Lower leg skin (tissue), 4 donors: ENCODE measurements at regions not wholly inside any gene's neighbourhood (a gene's known extent, or its start where the extent isn't known, plus 50 kb on each side); places are given as distances from the start of the nearest gene placed in this dataset.

Source experiments
- DNase-seq, 2 donors: peaks; one replicate each; pipeline ENCODE4 v3.0.0-alpha.2; 2019; ENCODE audit warnings: low spot score in 2 of 2
- H3K4me3 ChIP-seq: fragments of 200-600 bp; sonication (generic); 2 replicates; pipeline ENCODE4 v1.5.1; 2017; ENCODE audit warnings: mild to moderate bottlenecking, low read depth; ENCODE audit not compliant: poor library complexity, severe bottlenecking
- POLR2A ChIP-seq, 2 donors: fragments of 450-650 bp; IDR thresholded peaks; one replicate each; pipeline ENCODE4 v1.6.1; 2016 to 2017; ENCODE audit warnings: antibody characterized with exemption in 2 of 2, mild to moderate bottlenecking in 1 of 2, moderate library complexity in 1 of 2
- WGBS, 2 donors: methylation state at CpG; one replicate each; pipeline ENCODE4 v1.1.5; 2018; 5-methylcytosine and 5-hydroxymethylcytosine counted together
- intact Hi-C: fragments of 100-400 bp; cut with DNase I; formaldehyde crosslinking; loops from one replicate; pipeline ENCODE4 v1.15.0; 2023; ENCODE audit warnings: low total_unique reads
- TF ChIP-seq, protein P1 (sequence below), 3 donors: fragments of 450-650 bp; IDR thresholded peaks; one replicate each; pipeline ENCODE4 v1.5.1; 2016; ENCODE audit warnings: antibody characterized with exemption in 3 of 3, mild to moderate bottlenecking in 3 of 3, moderate library complexity in 2 of 3

DNA sequence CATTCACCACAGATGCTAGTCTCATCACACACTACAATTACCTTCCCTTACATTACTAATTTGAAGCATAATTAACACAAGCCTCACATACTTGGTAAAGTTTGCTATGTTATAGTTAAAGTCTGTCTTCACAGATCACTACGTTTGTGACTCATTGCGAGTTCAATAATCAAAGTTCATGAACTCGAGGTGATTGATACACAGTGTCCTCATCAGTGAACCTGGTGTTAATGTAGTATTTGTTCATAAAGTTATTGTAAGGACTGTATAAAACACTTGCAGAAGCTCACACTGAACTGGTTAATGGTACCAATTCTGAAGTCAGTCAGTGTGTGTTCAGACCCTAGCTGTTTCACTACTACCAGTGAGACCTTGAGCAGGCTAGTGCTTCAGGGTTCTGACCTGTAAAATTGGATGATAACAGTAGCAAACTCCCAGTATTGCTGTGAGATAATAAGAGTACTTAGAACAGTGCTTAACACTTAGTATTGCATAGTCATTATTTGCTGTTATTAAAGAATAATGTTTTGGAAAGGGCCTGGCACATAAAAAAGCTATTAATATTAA lies 313.3 kb downstream of the LIG4 start:
- no peak for TF ChIP-seq POLR2A (IDR thresholded peaks at IDR 0.05)
- TF ChIP-seq, protein P1, sequence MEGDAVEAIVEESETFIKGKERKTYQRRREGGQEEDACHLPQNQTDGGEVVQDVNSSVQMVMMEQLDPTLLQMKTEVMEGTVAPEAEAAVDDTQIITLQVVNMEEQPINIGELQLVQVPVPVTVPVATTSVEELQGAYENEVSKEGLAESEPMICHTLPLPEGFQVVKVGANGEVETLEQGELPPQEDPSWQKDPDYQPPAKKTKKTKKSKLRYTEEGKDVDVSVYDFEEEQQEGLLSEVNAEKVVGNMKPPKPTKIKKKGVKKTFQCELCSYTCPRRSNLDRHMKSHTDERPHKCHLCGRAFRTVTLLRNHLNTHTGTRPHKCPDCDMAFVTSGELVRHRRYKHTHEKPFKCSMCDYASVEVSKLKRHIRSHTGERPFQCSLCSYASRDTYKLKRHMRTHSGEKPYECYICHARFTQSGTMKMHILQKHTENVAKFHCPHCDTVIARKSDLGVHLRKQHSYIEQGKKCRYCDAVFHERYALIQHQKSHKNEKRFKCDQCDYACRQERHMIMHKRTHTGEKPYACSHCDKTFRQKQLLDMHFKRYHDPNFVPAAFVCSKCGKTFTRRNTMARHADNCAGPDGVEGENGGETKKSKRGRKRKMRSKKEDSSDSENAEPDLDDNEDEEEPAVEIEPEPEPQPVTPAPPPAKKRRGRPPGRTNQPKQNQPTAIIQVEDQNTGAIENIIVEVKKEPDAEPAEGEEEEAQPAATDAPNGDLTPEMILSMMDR (IDR thresholded peaks at IDR 0.05) = no peak
- DNase-seq = no peak
- no peak overlapping the region for H3K4me3 ChIP-seq
- 81 to 83% methylated on average over 3 of the region's 3 CpGs for WGBS, 2 donors
- intact Hi-C loops = no loop called here

DNA sequence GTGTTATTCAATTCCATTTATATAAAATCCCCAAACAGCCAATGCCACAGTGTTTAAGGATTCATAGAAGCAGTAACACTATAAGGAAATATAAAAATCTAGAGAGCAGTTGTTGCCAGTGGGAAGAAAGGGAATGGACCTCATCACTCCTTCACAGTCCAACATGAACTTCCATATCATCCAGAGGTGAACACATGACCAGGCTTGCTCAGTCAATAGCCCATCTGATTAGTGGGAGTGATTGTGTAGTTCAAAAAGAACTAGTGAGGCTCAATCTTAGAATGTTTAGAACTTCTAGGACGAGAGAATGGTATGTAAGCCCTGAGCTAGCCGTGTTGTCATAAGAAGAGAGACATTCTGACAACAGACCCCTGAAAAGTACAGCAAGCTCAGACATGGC lies 314.1 kb downstream of the LIG4 start:
- 58 to 59% methylated on average over 2 of the region's 2 CpGs for WGBS, 2 donors
- intact Hi-C loops = no loop called here
- no peak for DNase-seq
- TF ChIP-seq, protein P1 (IDR thresholded peaks at IDR 0.05) = no peak
- no peak for TF ChIP-seq POLR2A (IDR thresholded peaks at IDR 0.05)
- H3K4me3 ChIP-seq = no peak overlapping the region

DNA sequence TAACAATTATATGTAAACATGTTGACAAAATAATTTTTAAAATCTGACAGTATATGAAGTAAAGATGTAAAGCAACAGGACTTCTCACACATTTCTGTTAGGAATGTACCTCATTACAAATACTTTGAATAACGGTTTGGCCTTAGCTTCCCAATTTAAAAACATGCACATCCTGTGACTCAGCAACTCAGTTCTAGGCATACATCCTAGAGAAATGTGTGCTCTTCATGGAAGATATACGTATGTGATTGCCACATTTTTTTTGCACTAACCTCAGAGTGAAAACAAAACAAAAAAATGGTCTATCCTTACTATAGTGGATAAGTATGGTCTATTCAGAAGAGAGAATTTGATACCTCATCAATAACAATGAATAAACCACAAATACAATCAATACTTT lies 314.6 kb downstream of the LIG4 start:
- DNase-seq = no peak
- no peak for TF ChIP-seq POLR2A (IDR thresholded peaks at IDR 0.05)
- TF ChIP-seq, protein P1 (IDR thresholded peaks at IDR 0.05) = no peak
- intact Hi-C loops = no loop called here
- 59 to 69% methylated on average over 2 of the region's 2 CpGs for WGBS, 2 donors
- no peak overlapping the region for H3K4me3 ChIP-seq

DNA sequence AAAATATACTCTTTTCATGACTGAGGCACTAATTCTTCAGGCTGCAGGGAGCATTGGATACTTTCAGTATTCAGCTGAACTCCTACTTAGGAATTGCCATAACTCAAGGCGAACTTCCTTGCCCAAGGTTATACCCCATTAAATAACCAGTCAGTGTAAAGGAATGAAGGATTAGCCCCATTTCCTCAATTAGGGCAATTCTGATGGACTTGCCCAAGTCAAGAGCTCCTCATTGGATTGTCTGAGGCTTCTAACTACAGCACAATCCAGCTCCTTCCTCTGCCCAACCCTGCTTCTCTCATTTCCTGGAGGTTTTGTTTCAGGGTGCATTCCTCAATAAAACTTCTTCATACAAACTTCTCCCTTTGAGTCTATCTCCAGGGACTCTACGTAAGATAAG lies 329.2 kb downstream of the LIG4 start:
- intact Hi-C loops = no loop called here

GRCh38 chr13:107884564-107884963 lies 330.8 kb downstream of the LIG4 start:
- no peak for DNase-seq
- no peak for TF ChIP-seq POLR2A (IDR thresholded peaks at IDR 0.05)
- TF ChIP-seq, protein P1 (IDR thresholded peaks at IDR 0.05) = no peak
- no peak overlapping the region for H3K4me3 ChIP-seq
- intact Hi-C loops = no loop called here

More for the DNA sequence above, 329.2 kb downstream of the LIG4 start:
- 74 to 75% methylated on average over 2 of the region's 2 CpGs for WGBS, 2 donors
- TF ChIP-seq POLR2A (IDR thresholded peaks at IDR 0.05) = no peak
- TF ChIP-seq, protein P1 (IDR thresholded peaks at IDR 0.05) = no peak
- DNase-seq = no peak
- no peak overlapping the region for H3K4me3 ChIP-seq

- TF ChIP-seq, protein P1 (IDR thresholded peaks at IDR 0.05) = no peak
- no peak for TF ChIP-seq POLR2A (IDR thresholded peaks at IDR 0.05)
- intact Hi-C loops = no loop called here
- DNase-seq = no peak
- 61 to 68% methylated on average over 8 of the region's 8 CpGs for WGBS, 2 donors
- no peak overlapping the region for H3K4me3 ChIP-seq
Observed at GRCh38 chr13:107883561-107884175, 331.7 kb downstream of the LIG4 start.
